CD8-positive, alpha-beta memory T cell (primary cell): ENCODE measurements at regions not wholly inside any gene's neighbourhood (a gene's known extent, or its start where the extent isn't known, plus 50 kb on each side); places are given as distances from the start of the nearest gene placed in this dataset.

Source experiments
- CTCF ChIA-PET: fragments of 350-600 bp; sonication (Branson Sonifier 250); formaldehyde crosslinking; loops from one replicate; lab custom pipeline; 2021; ENCODE audit warnings: antibody characterized with exemption; lab: Charles Lee
- POLR2A ChIA-PET: fragments of 350-600 bp; sonication (Branson Sonifier 250); formaldehyde crosslinking; loops from one replicate; lab custom pipeline; 2021; ENCODE audit warnings: antibody characterized with exemption; lab: Charles Lee
- DNase-seq, 5 donors: peaks; one replicate each; pipeline versions ENCODE4 v3.0.0 to v3.0.0-alpha.2; 2020 to 2022; ENCODE audit warnings: mixed read lengths in 1 of 5
- H3K27ac ChIP-seq: one replicate; pipeline ENCODE4 v1.7.0; 2013; ENCODE audit warnings: low read depth, mild to moderate bottlenecking, low read length, moderate library complexity
- H3K27me3 ChIP-seq: 2 replicates; pipeline ENCODE4 v1.7.0; 2013; ENCODE audit warnings: low read length, mild to moderate bottlenecking; ENCODE audit not compliant: insufficient read depth, poor library complexity, severe bottlenecking
- H3K36me3 ChIP-seq: 2 replicates; pipeline ENCODE4 v1.7.0; 2013; ENCODE audit warnings: mild to moderate bottlenecking, low read length, moderate library complexity; ENCODE audit not compliant: insufficient read depth
- H3K4me1 ChIP-seq: 2 replicates; pipeline ENCODE4 v1.7.0; 2013; ENCODE audit warnings: mild to moderate bottlenecking, low read length, moderate library complexity; ENCODE audit not compliant: insufficient read depth
- H3K4me3 ChIP-seq: 2 replicates; pipeline ENCODE4 v1.7.0; 2013; ENCODE audit warnings: mild to moderate bottlenecking, low read length
- H3K9me3 ChIP-seq: 2 replicates; pipeline ENCODE4 v1.7.0; 2013; ENCODE audit warnings: mild to moderate bottlenecking, low read length
- H3K27ac Mint-ChIP-seq, 8 donors: one replicate each; pipeline ENCODE4 v1.8.0; 2020 to 2021; ENCODE audit warnings: mixed read lengths in 8 of 8, mild to moderate bottlenecking in 6 of 8, inconsistent platforms in 3 of 8, moderate library complexity in 3 of 8
- H3K27me3 Mint-ChIP-seq, 2 donors: one replicate each; pipeline ENCODE4 v1.8.0; 2020 to 2021; ENCODE audit warnings: mixed read lengths in 2 of 2, mild to moderate bottlenecking in 1 of 2, moderate library complexity in 1 of 2
- H3K36me3 Mint-ChIP-seq, 3 donors: one replicate each; pipeline ENCODE4 v1.8.0; 2020 to 2021; ENCODE audit warnings: mixed read lengths in 3 of 3, inconsistent platforms in 1 of 3, mild to moderate bottlenecking in 1 of 3
- H3K4me1 Mint-ChIP-seq, 3 donors: one replicate each; pipeline ENCODE4 v1.8.0; 2020 to 2021; ENCODE audit warnings: mixed read lengths in 3 of 3, inconsistent platforms in 1 of 3, mild to moderate bottlenecking in 1 of 3
- H3K4me3 Mint-ChIP-seq, 7 donors: one replicate each; pipeline ENCODE4 v1.8.0; 2020 to 2021; ENCODE audit warnings: mixed read lengths in 7 of 7, mild to moderate bottlenecking in 6 of 7, moderate library complexity in 4 of 7, inconsistent platforms in 2 of 7
- H3K9me3 Mint-ChIP-seq, 5 donors: one replicate each; pipeline ENCODE4 v1.8.0; 2020 to 2022; ENCODE audit warnings: mixed read lengths in 5 of 5, mild to moderate bottlenecking in 3 of 5, moderate library complexity in 2 of 5, inconsistent platforms in 1 of 5

- H3K4me3 Mint-ChIP-seq, result no peak overlapping the region
- DNase-seq, result no peak
- peaks cover 3% of the 10 kb centered on the region for H3K27me3 ChIP-seq
- no peaks in the 10 kb centered on the region for H3K36me3 ChIP-seq
- peaks cover 2 to 7% of the 10 kb centered on the region in 2 donors for H3K27me3 Mint-ChIP-seq
- H3K4me1 Mint-ChIP-seq, result no peaks in the 10 kb centered on the region
- no peak overlapping the region for H3K27ac Mint-ChIP-seq
- H3K9me3 Mint-ChIP-seq, result no peaks in the 10 kb centered on the region
- H3K4me1 ChIP-seq, result no peaks in the 10 kb centered on the region
- H3K36me3 Mint-ChIP-seq, result no peaks in the 10 kb centered on the region
- ChIA-PET POLR2A (no interaction called here), CTCF (no interaction called here)
- H3K27ac ChIP-seq, result peak overlapping the region; percentile 6
- H3K9me3 ChIP-seq, result no peaks in the 10 kb centered on the region
- no peak overlapping the region for H3K4me3 ChIP-seq
Observed at GRCh38 chr11:27201454-27202302, 161.1 kb downstream of the BBOX1 start.

- no peaks in the 10 kb centered on the region for H3K4me1 ChIP-seq
- CTCF ChIA-PET, result no interaction called here
- no peak for DNase-seq
- peaks cover 3% of the 10 kb centered on the region for H3K27me3 ChIP-seq
- H3K9me3 ChIP-seq, result no peaks in the 10 kb centered on the region
- no peaks in the 10 kb centered on the region for H3K36me3 Mint-ChIP-seq
- H3K4me3 Mint-ChIP-seq, result no peak overlapping the region
- H3K27ac ChIP-seq, result peak overlapping the region; percentile 6
- POLR2A ChIA-PET, result no interaction called here
- H3K4me3 ChIP-seq, result no peak overlapping the region
- peaks cover 2 to 7% of the 10 kb centered on the region in 2 donors for H3K27me3 Mint-ChIP-seq
- no peaks in the 10 kb centered on the region for H3K9me3 Mint-ChIP-seq
- no peak overlapping the region for H3K27ac Mint-ChIP-seq
- H3K36me3 ChIP-seq, result no peaks in the 10 kb centered on the region
- no peaks in the 10 kb centered on the region for H3K4me1 Mint-ChIP-seq
Observed at GRCh38 chr11:27200779-27201453, 160.3 kb downstream of the BBOX1 start.

- ChIA-PET POLR2A (no interaction called here), CTCF (no interaction called here)
- Mint-ChIP-seq H3K4me3 (no peak overlapping the region), H3K9me3 (no peaks in the 10 kb centered on the region), H3K4me1 (no peaks in the 10 kb centered on the region), H3K36me3 (no peaks in the 10 kb centered on the region), H3K27me3 (peaks cover 5 to 15% of the 10 kb centered on the region in 2 donors), H3K27ac (no peak overlapping the region)
- no peaks in the 10 kb centered on the region for H3K36me3 ChIP-seq
- no peak overlapping the region for H3K27ac ChIP-seq
- H3K27me3 ChIP-seq, result no peaks in the 10 kb centered on the region
- no peaks in the 10 kb centered on the region for H3K9me3 ChIP-seq
- no peaks in the 10 kb centered on the region for H3K4me1 ChIP-seq
- DNase-seq, result no peak
- H3K4me3 ChIP-seq, result no peak overlapping the region
Observed at GRCh38 chr11:27196203-27196897, 155.7 kb downstream of the BBOX1 start.

GRCh38 chr11:27195837-27196202 lies 155.2 kb downstream of the BBOX1 start:
- CTCF ChIA-PET, result no interaction called here
- H3K4me1 Mint-ChIP-seq, result no peaks in the 10 kb centered on the region
- no peak overlapping the region for H3K4me3 ChIP-seq
- H3K9me3 ChIP-seq, result no peaks in the 10 kb centered on the region
- H3K27ac ChIP-seq, result no peak overlapping the region
- H3K27me3 Mint-ChIP-seq, result peaks cover 5 to 18% of the 10 kb centered on the region in 2 donors
- H3K4me3 Mint-ChIP-seq, result no peak overlapping the region
- no peak overlapping the region for H3K27ac Mint-ChIP-seq
- no peaks in the 10 kb centered on the region for H3K27me3 ChIP-seq
- no peak for DNase-seq
- POLR2A ChIA-PET, result no interaction called here
- no peaks in the 10 kb centered on the region for H3K36me3 ChIP-seq
- no peaks in the 10 kb centered on the region for H3K36me3 Mint-ChIP-seq
- H3K9me3 Mint-ChIP-seq, result no peaks in the 10 kb centered on the region
- H3K4me1 ChIP-seq, result no peaks in the 10 kb centered on the region

GRCh38 chr11:27194976-27195375 lies 154.4 kb downstream of the BBOX1 start:
- Mint-ChIP-seq H3K36me3 (no peaks in the 10 kb centered on the region), H3K27me3 (peaks cover 5 to 22% of the 10 kb centered on the region in 2 donors), H3K27ac (no peak overlapping the region), H3K9me3 (no peaks in the 10 kb centered on the region), H3K4me1 (no peaks in the 10 kb centered on the region), H3K4me3 (no peak overlapping the region)
- Histone ChIP-seq H3K27ac (no peak overlapping the region), H3K4me3 (no peak overlapping the region), H3K27me3 (no peaks in the 10 kb centered on the region), H3K36me3 (no peaks in the 10 kb centered on the region), H3K4me1 (no peaks in the 10 kb centered on the region), H3K9me3 (no peaks in the 10 kb centered on the region)
- DNase-seq, result no peak
- ChIA-PET POLR2A (no interaction called here), CTCF (no interaction called here)

- Mint-ChIP-seq H3K36me3 (no peaks in the 10 kb centered on the region), H3K27me3 (peaks cover 5 to 22% of the 10 kb centered on the region in 2 donors), H3K4me1 (no peaks in the 10 kb centered on the region), H3K4me3 (no peak overlapping the region), H3K9me3 (no peaks in the 10 kb centered on the region), H3K27ac (peak overlapping the region in 1 of 8 donors; percentile 27)
- Histone ChIP-seq H3K27ac (no peak overlapping the region), H3K4me1 (no peaks in the 10 kb centered on the region), H3K36me3 (no peaks in the 10 kb centered on the region), H3K9me3 (no peaks in the 10 kb centered on the region), H3K4me3 (no peak overlapping the region), H3K27me3 (no peaks in the 10 kb centered on the region)
- ChIA-PET CTCF (no interaction called here), POLR2A (no interaction called here)
- DNase-seq, result no peak
Observed at GRCh38 chr11:27193434-27194225, 153.0 kb downstream of the BBOX1 start.

GRCh38 chr11:27192184-27192583 lies 151.6 kb downstream of the BBOX1 start:
- Histone ChIP-seq H3K27me3 (no peaks in the 10 kb centered on the region), H3K9me3 (no peaks in the 10 kb centered on the region), H3K36me3 (no peaks in the 10 kb centered on the region), H3K4me1 (no peaks in the 10 kb centered on the region), H3K27ac (no peak overlapping the region), H3K4me3 (no peak overlapping the region)
- Mint-ChIP-seq H3K4me3 (no peak overlapping the region), H3K4me1 (no peaks in the 10 kb centered on the region), H3K27ac (no peak overlapping the region), H3K9me3 (no peaks in the 10 kb centered on the region), H3K36me3 (no peaks in the 10 kb centered on the region), H3K27me3 (peaks cover 6 to 18% of the 10 kb centered on the region in 2 donors)
- POLR2A ChIA-PET, result no interaction called here
- DNase-seq, result no peak
- CTCF ChIA-PET, result no interaction called here
